ENCODE measurements at regions not wholly inside any gene's neighbourhood (a gene's known extent, or its start where the extent isn't known, plus 50 kb on each side); places are given as distances from the start of the nearest gene placed in this dataset.
"Not testable (repeated sequence)": the region's sequence is repeated elsewhere in the genome, so short reads cannot be mapped to it uniquely, and the experiment has no call there.

DNA sequence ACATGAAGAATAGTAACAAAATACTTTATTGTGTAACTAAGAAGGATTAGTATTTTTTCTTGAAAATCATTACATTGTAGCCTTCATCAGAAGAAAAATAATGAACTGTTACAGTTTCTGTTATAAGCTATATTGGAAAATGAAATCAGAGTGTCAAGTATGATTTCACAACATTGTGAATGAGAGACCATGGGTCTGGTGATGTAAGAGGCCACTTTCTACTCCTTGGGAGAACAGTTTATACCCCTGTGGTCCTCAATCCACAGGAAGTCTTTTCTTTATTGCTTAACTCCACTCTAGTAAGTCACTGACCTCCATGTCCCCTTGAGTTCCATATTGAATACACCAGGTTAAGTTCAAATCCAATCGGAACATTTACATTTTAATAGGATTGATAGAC is 218.7 kb upstream of the FERMT1 start:
- no peak for DNase-seq

- no peak for DNase-seq
Measured at GRCh38 chr20:6339176-6339575, 216.3 kb upstream of the FERMT1 start.

DNA sequence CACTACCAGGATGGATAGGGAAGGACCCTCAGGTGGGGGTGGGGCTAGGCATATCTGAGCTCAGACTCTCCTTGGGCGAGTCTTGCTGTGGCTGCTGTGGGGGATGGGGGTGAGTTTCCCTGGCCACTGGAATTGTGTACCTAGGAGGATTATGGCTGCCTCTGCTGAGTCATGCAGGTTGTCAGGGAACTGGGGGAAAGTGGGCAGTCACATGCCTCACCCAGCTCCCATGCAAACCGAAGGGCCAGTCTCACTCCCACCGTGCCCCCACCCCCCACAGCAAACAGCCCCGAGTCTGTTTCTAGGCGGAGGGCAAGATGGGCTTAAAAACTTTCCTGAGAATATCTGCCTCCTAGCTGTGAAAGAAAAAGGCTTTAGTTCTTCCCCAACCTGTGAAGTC is 210.3 kb upstream of the FERMT1 start:
- DNase-seq = no peak

DNA sequence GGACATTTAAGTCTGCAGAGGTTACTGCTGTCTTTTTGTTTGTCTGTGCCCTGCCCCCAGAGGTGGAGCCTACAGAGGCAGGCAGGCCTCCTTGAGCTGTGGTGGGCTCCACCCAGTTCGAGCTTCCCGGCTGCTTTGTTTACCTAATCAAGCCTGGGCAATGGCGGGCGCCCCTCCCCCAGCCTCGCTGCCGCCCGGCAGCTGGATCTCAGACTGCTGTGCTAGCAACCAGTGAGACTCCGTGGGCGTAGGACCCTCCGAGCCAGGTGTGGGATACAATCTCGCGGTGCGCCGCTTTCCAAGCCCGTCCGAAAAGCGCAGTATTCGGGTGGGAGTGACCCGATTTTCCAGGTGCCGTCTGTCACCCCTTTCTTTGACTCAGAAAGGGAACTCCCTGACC is 198.4 kb upstream of the FERMT1 start:
- not testable (repeated sequence) for DNase-seq

DNA sequence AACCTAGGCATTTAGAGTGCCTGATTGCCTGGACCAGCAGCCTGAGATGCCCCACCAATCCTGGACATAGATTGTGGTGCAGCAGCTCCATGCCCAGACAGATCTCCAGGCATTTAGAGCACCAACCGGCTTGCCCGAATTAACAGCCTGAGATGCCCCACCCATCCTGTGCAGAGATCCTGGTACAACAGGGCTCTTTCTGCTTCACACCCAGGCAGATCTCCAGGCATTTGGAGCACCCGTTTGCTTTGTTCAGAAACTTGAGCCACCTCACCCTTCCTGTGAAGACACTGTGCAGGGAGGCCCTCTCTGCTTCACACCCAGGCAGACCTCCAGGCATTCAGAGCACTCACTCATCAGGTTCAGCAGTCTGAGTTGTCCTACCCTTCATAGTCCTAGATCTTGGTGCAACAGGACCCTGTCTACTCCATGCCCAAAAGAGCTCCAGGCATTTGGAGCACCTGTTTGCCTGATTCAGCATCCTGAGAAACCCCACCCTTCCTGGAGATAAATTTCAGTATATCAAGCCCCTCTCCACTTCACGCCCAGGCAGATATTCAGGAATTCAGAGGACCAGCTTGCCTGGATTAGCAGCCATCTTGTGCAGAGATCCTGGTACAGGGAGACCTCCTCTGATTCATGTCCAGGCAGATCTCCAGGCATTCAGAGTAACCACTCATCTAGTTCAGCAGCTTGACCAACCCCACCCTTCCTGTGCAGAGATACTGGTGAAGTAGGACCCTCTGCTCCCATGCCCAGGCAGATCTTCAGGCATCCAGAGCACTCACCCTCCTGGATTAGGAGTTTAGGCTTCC is 189.2 kb upstream of the FERMT1 start:
- DNase-seq = no peak

DNA sequence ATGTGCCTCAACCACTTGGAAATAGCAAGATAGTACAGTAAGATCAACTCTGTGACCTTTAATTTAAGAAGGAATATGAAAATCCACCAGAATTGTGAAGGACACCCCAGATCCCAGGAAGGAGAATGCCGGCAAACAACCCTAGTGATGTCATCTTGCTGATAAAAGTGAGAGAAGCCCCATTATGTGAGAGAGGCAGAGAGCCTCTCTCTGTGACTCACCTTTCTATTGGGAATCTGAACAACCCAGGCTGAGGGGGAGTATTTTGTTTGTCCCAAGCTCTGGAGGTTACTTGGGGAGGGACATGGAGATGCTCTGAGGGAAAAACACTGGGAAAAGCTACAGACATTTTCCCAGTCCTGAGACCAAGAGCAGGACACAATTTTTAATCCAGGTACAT is 188.3 kb upstream of the FERMT1 start:
- DNase-seq = no peak

DNA sequence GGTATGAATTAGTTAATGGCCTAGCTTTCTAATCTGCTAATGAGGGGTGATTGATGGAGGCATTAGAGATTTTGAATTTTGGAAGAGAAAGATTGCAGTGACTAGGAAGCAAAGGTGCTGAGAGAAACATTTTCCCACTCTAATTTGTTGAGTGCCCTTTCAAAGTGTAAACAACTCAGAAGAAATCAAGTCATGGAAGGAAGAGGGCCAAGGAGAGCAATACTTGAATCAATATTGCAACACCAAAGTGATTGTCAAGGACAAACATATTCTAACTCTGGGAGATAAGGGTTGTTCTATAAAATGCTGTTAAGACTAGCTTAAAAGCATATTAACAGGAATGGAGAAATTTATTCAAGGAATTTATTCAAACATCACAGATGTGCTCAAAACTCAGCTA is 182.7 kb upstream of the FERMT1 start:
- no peak for DNase-seq

- DNase-seq = no peak
Measured at GRCh38 chr20:6302041-6302440, 179.2 kb upstream of the FERMT1 start.

DNA sequence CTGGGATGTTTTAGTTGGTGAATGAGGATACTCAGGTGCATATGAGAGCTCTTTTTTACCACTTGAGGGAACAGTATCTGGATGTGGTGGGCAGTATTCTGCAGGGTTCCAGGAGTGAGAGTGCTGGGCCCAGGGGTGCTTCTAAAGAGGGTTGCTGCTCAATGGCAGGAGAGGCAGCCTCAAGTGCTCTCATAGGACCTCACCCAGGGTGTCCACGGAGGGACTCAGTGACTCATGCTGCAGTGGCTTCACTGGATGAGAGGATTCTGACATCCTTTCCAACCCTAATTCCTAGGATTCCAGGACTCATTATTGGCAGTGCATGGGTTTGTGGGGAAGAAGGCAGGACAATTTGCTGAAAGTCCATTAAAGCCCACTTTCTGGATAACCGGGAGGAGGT is 176.6 kb upstream of the FERMT1 start:
- no peak for DNase-seq

GRCh38 chr20:6298049-6298448 is 175.2 kb upstream of the FERMT1 start:
- DNase-seq = no peak

DNA sequence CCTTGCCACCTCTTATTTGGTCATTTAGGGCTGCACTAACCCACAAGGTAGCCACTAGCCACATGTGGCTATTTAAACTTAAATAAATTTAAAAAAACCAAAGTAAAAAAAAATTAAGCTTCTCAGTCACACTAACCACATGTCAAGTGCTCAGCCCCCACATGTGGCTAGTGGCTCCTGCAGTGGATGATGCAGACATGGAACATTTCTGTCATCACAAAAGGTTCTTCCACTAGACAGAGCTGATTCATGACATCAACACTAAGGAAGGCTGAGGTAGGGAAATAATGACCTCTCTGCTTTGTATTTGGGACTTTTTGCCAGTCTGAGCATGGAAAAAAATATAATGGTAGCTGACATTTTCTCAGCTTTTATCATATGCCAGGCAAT is 173.0 kb upstream of the FERMT1 start:
- DNase-seq = no peak

- DNase-seq = no peak
Measured at GRCh38 chr20:6295127-6295866, 172.5 kb upstream of the FERMT1 start.

DNA sequence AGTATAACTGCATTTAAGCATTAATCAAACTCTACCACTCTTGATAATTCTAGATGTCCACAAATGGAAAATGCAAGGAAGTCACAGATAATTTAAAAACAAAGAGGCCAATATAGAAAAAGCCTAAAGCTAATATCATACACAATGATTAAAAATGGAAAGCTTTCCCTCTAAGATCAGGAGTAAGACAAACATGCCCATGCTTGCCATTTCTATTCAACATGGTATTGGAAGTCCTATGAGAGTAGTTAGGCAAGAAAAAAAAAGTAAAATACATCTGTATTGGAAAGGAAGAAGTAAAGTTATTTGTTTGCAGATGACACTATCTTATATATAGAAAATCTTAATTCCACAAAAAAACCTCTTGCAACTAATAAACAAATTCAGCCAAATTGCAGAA is 164.6 kb upstream of the FERMT1 start:
- DNase-seq = no peak

GRCh38 chr20:6282642-6283041 is 159.8 kb upstream of the FERMT1 start:
- DNase-seq = no peak

- no peak for DNase-seq
Measured at GRCh38 chr20:6277661-6278240, 154.9 kb upstream of the FERMT1 start.

- not testable (repeated sequence) for DNase-seq
Measured at GRCh38 chr20:6270404-6270803, 147.6 kb upstream of the FERMT1 start.

- DNase-seq = no peak
Measured at GRCh38 chr20:6269168-6269873, 146.5 kb upstream of the FERMT1 start.

GRCh38 chr20:6265204-6265904 is 142.5 kb upstream of the FERMT1 start:
- DNase-seq = peak in 7 of 58 donors; percentile 1 to 25 (median 2)

DNA sequence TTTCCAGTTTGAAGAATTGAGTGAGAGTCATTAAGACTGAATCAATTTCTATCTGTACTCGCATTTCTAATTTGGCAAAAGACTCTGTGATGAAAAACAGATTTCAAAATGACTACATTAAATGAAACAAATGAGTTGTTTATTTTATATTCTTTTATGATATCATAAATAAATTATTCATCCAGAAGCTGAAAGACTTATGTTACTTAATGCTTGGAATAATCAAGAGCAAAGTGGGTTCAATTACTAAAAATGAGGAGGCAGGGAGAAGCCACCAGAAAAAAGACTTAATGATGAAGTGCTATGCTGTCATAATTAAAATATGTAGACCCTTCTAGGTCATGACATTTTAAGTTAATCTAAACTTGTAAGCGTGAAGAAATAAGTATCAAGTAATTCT is 130.6 kb upstream of the FERMT1 start:
- DNase-seq = no peak

DNA sequence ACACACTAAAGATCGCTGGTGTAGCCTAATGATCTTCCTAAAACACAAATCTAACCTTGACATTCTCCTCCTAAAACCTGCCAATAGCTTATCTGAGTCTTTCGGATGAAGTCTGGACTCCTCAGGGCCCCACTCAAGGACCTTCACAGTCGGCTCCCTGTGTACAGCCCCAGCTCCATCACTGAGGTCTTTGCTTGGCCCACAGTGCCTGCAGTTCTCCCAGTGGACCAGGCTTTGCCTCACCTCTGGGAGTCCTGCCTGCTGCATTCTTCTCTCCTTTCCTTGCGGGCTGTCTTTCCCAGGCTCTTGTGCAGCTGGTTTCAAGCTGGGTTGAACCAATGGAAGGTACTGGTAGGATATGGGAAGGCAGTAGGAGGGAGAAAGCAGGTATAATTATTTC is 122.6 kb upstream of the FERMT1 start:
- DNase-seq = no peak

GRCh38 chr20:6241591-6241990 is 118.8 kb upstream of the FERMT1 start:
- no peak for DNase-seq

Data from anterior cingulate cortex (tissue), 58 donors.